NCI-H748 (cell line): ENCODE measurements at regions not wholly inside any gene's neighbourhood (a gene's known extent, or its start where the extent isn't known, plus 50 kb on each side); places are given as distances from the start of the nearest gene placed in this dataset.

Source experiments
- DNase-seq: peaks from one replicate; lab custom pipeline; 2025; ENCODE audit not compliant: unreplicated experiment; lab: John Stamatoyannopoulos, UW

DNA sequence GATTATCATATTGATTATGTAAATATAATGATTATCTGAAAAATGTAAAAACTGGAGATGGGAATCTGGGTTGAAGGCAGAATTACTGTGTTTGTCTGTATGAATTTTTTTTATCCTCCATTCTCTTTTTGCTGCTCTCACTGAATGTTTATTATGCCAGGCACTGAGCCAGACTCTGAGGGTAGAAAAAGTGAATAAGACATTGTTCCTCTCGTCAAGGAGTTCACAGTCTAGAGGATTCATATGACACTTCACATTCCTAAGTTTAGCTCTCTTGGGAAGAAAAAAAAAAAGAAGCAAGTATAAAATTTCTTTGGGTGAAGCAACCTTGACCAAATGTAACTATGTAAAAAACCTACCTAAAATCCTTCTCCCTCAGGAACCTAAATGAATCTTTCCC, 120.9 kb upstream of the LMO3 start:
- DNase-seq: no peak

DNA sequence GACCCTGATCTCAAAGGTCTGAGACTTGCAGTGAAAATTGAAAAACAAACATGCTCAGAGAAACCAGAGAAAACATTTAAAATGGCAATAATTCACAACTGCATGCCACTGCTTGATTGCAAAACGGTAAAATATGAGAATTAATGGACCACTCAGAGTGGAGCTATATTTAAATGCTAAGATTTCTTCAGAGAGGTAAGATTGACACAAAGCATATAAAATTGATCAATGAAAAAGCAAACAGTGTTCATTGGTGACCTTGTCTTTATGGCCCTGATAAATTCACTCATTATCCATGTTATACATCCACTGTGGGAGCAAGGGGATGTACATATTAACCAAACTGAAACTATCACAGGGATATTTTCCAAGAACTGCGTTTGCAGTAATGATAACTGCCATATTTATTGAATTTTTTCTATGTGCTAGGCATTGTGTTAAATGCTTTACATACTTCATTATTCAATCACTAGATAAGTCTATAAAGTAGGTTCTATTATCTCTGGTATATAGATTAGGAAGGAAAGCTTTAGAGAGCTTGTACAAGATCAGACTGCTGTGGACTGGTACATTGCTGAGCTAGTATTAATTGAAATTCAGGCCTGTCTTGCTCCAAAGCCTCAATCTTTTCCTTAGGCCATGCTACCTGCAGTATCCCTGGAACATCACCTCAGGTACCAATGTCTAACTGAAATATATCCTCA, 113.9 kb upstream of the LMO3 start:
- DNase-seq: no peak

DNA sequence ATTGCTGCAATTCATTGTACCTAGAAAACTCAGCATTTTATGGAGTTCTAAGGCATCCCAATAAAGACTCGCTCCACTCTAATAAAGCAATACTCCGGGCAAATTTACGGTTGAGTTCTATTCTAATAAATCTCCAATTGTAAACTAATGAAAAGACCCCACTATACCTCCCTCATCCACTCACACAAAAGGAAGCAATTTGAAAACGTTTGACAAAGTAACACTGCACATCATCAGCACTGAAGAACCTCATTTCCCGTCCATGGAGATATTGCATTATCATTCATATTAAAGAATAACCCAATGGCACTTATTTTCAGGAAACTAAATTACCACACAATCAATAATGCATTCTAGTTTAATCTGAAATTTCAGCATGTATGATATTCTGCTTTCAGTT, 111.0 kb upstream of the LMO3 start:
- no peak for DNase-seq

- DNase-seq: no peak
Measured at GRCh38 chr12:16692099-16692498, 86.1 kb upstream of the LMO3 start.

DNA sequence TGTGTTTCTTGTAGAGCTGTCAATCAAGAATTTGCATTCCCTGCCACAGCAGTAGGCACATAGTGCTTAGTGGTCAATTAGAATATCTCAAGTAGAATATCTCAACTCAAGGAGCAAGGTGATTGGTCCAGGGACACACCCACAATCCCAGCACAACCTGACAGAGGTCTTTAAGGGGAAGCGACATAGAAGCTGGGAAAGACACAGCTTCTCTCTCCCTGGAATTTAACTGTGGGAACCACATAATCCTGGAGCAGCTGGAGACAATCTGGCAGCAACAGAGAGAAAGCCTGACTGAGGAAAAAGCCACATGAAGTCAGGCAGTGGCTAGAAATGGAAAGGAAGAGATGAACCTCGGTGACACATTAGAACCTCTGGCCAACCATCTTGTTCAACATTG, 85.7 kb upstream of the LMO3 start:
- DNase-seq: no peak

- no peak for DNase-seq
Measured at GRCh38 chr12:16688200-16688599, 82.2 kb upstream of the LMO3 start.

DNA sequence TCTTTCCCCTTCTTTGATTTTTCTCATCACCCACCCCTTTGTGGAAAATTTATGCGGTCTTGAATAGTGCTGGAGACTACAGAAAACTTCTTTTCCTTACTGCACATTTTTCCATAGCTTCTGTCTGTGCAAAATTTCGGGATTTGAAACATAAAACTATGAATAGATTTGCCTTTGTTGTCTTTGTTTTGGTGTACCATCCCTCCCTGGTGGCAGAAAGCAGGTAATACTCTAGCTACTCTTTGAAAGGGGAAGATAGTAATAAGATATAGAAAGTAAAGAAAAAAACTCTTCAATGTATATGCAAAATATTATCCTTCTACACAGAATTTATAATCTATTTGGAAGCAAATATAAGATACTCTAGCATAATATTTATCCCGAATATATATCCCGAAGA, 79.1 kb upstream of the LMO3 start:
- DNase-seq: peak; percentile 4

GRCh38 chr12:16681196-16681595, 75.2 kb upstream of the LMO3 start:
- DNase-seq: no peak

GRCh38 chr12:16675438-16675837, 69.5 kb upstream of the LMO3 start:
- no peak for DNase-seq

DNA sequence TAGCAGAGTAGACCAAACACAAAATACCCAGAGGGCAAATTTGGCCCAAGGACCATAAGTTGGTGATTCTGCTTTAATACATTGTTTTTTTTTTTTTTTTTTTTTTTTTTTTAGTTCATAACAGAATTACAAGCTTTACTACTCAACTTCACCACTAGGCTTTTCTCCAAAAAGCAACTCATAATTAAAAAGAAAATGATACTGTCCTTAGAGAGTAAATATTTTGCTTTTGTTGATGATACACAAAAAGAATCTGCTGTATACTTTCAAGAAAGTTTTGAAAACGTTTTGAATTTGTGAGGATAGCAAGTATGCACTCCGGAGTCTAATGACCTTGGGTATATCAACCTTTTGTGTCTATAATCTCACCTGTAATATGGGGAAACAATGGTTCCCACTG, 68.9 kb upstream of the LMO3 start:
- DNase-seq: no peak

- DNase-seq: no peak
Measured at GRCh38 chr12:16670456-16671050, 64.6 kb upstream of the LMO3 start.

DNA sequence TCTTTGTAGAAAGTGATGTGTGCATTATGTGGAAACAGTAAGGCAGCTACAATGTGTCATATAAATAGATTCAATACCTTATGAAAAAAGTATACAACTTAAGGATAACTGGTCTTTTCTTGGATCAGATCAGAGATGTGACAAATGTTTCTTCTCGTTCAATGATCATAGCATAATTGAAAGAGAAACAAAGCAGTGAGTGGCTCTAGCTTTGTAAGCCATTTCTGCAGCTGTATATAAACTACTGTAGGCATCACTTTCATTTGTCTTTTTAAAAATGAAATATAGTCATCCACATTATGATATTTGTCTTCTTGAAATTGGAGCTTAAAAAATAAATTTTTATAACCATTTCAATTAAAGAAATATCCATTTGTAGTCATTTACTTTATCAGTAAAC, 63.8 kb upstream of the LMO3 start:
- no peak for DNase-seq

GRCh38 chr12:16668198-16668597, 62.2 kb upstream of the LMO3 start:
- peak; percentile 11 for DNase-seq

DNA sequence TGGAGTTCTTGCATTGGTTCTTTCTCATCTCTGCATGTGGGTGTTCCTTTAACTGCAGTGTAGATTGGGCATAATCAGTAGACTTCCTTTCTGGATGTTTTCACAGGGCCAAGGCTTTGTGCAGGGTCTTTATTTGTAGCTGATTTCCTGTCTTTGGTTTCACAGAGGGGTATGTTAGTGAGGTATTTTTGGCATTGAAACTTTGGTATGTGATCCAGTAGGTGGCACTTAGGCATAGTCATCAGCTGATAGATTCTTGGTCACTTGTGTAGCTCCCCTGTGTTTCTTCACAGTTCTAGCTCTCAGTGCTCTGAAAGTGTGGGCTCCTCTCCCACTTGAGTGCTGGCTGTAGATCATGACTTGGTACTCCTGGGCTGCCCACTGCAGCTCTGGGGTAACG, 52.7 kb upstream of the LMO3 start:
- no peak for DNase-seq
